ENCODE measurements at regions not wholly inside any gene's neighbourhood (a gene's known extent, or its start where the extent isn't known, plus 50 kb on each side); places are given as distances from the start of the nearest gene placed in this dataset.

DNA sequence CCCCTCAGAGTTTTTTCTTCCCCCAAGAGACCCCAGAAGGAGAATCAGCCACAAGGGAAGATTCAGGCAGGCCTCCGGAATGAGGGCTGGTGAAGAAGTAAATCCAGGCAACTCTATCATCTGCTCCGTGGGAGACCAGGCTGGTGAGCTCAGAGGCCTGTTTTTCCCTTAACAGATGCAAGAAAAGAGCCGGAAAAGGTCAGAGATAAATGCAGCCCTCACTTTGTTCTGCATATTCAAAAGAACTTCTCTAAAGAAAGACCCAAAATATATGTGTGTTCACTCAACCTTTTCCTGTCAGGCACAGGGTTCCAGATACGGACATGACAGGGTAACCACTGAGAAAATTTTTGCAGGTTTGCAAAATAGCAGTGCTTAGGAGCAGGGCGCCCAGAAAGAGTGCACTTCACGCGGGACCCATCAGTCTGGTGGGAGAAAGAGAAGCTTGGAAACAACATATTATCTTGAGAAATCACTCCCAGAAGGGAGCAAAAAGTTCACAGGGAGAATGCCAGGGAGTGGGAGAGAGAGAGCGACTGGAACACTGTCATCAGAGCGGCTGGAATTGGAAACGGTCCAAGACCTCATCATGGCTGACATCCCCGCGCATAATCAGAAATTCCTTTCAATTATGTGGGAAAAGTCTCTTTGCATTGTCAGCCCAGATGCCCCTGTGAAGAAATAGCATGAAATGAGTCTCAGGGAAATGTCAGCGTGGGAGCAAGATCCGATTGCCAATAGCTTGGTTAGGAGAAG lies 244.8 kb upstream of the SLC14A2 start:
- Histone ChIP-seq H3K36me3 (ENCODE audit: control insufficient read depth, insufficient read depth, low read length) (no peaks in the 10 kb centered on the region), H3K4me1 (ENCODE audit: control insufficient read depth, insufficient read depth, low read length) (peaks cover 13% of the 10 kb centered on the region), H3K9me3 (replicated peaks; ENCODE audit: control insufficient read depth, low read depth, low read length) (no peaks in the 10 kb centered on the region), H3K4me3 (ENCODE audit: low read length) (no peak overlapping the region), H3K27ac (ENCODE audit: low read length) (peak overlapping the region; percentile 54), H3K27me3 (ENCODE audit: control insufficient read depth, insufficient read depth, low read length) (no peaks in the 10 kb centered on the region)
- 45% methylated on average over 9 of the region's 14 CpGs for WGBS (ENCODE audit: insufficient coverage)
- peak; percentile 69 for DNase-seq

DNA sequence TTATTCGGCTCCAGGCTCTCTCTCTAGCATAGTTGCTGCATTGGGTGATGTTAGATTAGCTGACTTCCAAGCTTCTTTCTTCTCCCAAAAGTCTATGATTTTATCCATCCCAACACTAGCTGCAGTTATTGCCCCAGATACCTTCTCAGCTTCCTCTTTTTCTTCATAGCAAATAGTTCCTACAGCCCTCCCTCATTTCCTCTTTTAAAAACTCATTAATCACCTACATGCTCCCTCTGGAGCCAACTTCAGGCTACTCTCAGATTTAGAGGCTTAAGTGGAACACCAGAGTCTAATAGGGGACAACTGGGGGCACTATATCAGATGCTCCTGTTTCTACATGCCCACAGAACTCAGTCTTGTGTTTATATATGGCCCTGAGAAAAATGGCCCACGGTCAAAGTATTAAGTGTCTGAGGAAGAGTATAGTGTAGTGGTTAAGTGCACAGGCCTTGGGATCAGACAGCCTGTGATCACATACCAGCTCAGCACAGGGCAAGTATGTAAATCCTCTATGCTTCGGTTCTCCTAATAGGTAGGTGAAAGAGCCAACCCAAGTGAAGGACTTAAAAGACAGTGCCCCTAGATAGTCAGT lies 241.9 kb upstream of the SLC14A2 start:
- Histone ChIP-seq H3K9me3 (replicated peaks; ENCODE audit: control insufficient read depth, low read depth, low read length) (no peaks in the 10 kb centered on the region), H3K27me3 (ENCODE audit: control insufficient read depth, insufficient read depth, low read length) (no peaks in the 10 kb centered on the region), H3K4me3 (ENCODE audit: low read length) (no peak overlapping the region), H3K36me3 (ENCODE audit: control insufficient read depth, insufficient read depth, low read length) (no peaks in the 10 kb centered on the region), H3K27ac (ENCODE audit: low read length) (no peak overlapping the region), H3K4me1 (ENCODE audit: control insufficient read depth, insufficient read depth, low read length) (peaks cover 13% of the 10 kb centered on the region)
- 80% methylated on average over 1 of the region's 3 CpGs for WGBS (ENCODE audit: insufficient coverage)
- no peak for DNase-seq

DNA sequence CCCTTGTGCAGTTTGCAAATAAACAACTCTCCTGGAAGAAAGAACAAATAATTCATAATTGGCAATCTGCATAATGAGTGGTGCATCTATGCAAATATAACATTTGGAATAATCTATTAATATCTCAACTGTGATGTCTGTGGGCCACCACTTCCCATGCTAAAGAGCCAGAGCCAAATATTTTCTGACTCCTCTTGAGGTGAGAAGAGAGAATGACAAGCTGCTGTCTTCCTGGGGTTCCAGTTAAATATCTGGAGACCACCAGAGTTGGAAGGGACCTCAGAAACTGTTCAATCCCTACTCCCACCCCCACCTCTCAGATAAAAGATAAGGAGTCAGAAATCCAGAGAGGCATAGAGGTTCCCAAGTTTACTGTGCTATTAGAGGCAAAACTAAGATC lies 241.0 kb upstream of the SLC14A2 start:
- no peaks in the 10 kb centered on the region for H3K36me3 ChIP-seq (ENCODE audit: control insufficient read depth, insufficient read depth, low read length)
- H3K27me3 ChIP-seq (ENCODE audit: control insufficient read depth, insufficient read depth, low read length), result no peaks in the 10 kb centered on the region
- no peak overlapping the region for H3K4me3 ChIP-seq (ENCODE audit: low read length)
- H3K9me3 ChIP-seq (replicated peaks; ENCODE audit: control insufficient read depth, low read depth, low read length), result no peaks in the 10 kb centered on the region
- no peak overlapping the region for H3K27ac ChIP-seq (ENCODE audit: low read length)
- no peak for DNase-seq
- peaks cover 13% of the 10 kb centered on the region for H3K4me1 ChIP-seq (ENCODE audit: control insufficient read depth, insufficient read depth, low read length)

DNA sequence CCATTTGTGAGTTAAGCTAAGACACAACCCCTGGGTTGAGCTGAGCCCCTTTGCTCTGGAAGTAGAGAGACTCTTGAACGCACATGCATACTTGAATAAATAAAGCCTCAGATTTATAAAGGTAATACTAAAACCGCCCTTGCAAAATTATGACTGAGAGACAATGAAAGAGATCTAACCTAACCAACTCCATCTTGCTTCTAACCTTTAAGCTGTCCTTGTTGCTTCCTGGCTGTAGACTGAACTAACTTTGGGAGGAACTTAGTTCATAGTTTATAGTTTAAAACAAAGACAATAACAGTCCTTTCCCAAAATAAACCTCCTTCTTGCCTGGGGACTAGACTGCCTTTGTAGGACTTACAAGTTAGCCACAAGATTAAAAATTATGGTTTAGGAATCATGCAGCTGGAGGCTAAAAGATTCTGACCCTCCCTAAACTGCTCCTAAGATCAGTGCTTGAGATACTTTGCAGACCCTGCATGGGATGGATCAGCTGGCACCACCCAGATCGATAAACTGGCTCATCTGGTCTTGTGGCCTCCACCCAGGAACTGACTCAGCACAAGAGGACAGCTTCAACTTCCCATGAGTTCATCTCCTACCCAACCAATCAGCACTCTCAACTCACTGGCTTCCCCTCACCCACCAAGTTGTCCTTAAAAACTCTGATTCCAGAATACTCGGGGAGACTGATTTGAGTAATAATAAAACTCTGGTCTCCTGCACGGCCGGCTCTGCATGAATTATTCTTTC lies 240.2 kb upstream of the SLC14A2 start:
- Histone ChIP-seq H3K4me1 (ENCODE audit: control insufficient read depth, insufficient read depth, low read length) (peaks cover 11% of the 10 kb centered on the region), H3K4me3 (ENCODE audit: low read length) (no peak overlapping the region), H3K36me3 (ENCODE audit: control insufficient read depth, insufficient read depth, low read length) (no peaks in the 10 kb centered on the region), H3K27me3 (ENCODE audit: control insufficient read depth, insufficient read depth, low read length) (no peaks in the 10 kb centered on the region), H3K9me3 (replicated peaks; ENCODE audit: control insufficient read depth, low read depth, low read length) (no peaks in the 10 kb centered on the region), H3K27ac (ENCODE audit: low read length) (no peak overlapping the region)
- no peak for DNase-seq
- 70% methylated on average over 2 of the region's 6 CpGs for WGBS (ENCODE audit: insufficient coverage)

DNA sequence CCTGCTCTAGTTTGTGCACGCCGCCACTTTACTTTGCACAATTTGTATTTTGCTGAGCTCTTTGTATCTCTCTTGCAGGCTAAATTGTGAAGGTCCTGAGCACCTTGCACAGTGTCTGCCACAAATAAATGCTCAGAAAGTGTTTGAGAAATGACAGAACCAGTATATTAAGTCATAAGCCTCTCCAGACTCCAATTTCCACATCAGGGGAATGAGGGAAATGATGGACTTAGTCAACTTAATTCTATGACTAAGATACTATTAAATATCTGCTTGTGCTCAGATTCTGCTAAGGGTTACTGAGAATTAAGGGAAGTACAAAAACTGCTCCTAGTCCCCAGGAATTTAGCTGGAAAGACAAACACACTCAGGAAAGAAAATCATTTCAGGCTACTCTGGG lies 239.1 kb upstream of the SLC14A2 start:
- no peak overlapping the region for H3K27ac ChIP-seq (ENCODE audit: low read length)
- no peaks in the 10 kb centered on the region for H3K36me3 ChIP-seq (ENCODE audit: control insufficient read depth, insufficient read depth, low read length)
- WGBS (ENCODE audit: insufficient coverage), result no CpG with 5 or more reads among the region's 2 CpGs
- no peak overlapping the region for H3K4me3 ChIP-seq (ENCODE audit: low read length)
- H3K4me1 ChIP-seq (ENCODE audit: control insufficient read depth, insufficient read depth, low read length), result peaks cover 2% of the 10 kb centered on the region
- H3K9me3 ChIP-seq (replicated peaks; ENCODE audit: control insufficient read depth, low read depth, low read length), result no peaks in the 10 kb centered on the region
- DNase-seq, result no peak
- H3K27me3 ChIP-seq (ENCODE audit: control insufficient read depth, insufficient read depth, low read length), result no peaks in the 10 kb centered on the region

DNA sequence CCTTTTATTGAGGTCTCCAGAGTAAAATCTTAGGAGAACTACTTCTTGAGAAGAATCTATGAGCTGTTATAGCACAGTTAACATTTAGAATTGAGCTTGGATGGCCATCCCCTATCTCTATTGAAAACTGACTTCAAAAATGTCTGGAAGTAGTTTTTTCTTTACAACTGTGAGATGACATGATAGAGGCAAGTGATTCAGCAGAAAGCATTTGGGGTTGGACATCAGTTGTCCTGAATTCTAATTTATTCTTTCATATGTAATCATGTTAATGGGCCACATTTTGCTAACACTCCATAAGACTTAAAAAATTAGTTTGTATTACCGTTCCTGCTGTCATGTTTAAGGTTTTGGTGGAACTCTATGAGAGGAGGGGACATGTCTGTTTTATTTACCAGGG lies 237.0 kb upstream of the SLC14A2 start:
- DNase-seq, result no peak
- H3K4me1 ChIP-seq (ENCODE audit: control insufficient read depth, insufficient read depth, low read length), result peaks cover 2% of the 10 kb centered on the region
- WGBS (ENCODE audit: insufficient coverage), result no CpG with 5 or more reads among the region's 1 CpG
- H3K9me3 ChIP-seq (replicated peaks; ENCODE audit: control insufficient read depth, low read depth, low read length), result no peaks in the 10 kb centered on the region
- H3K27ac ChIP-seq (ENCODE audit: low read length), result no peak overlapping the region
- H3K36me3 ChIP-seq (ENCODE audit: control insufficient read depth, insufficient read depth, low read length), result no peaks in the 10 kb centered on the region
- H3K27me3 ChIP-seq (ENCODE audit: control insufficient read depth, insufficient read depth, low read length), result no peaks in the 10 kb centered on the region
- no peak overlapping the region for H3K4me3 ChIP-seq (ENCODE audit: low read length)

DNA sequence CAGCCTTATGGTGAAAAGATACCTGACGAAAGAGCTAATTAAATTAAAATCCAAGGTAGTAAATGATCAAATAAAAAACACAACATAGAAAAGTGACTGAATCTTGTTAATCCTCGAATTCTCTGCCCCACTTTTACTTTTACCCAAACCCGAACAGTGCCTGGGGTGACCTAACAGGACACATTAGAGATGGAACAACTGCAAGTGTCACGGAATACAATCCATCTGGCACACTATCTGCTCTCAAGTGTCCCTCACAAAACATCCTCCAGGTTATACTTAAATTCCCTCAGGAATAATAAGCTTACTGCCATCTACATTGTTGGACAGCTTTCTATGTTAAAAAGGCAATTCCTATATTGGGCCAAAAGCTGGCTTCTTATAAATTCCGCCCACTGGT lies 236.3 kb upstream of the SLC14A2 start:
- Histone ChIP-seq H3K4me3 (ENCODE audit: low read length) (no peak overlapping the region), H3K27ac (ENCODE audit: low read length) (no peak overlapping the region), H3K27me3 (ENCODE audit: control insufficient read depth, insufficient read depth, low read length) (no peaks in the 10 kb centered on the region), H3K4me1 (ENCODE audit: control insufficient read depth, insufficient read depth, low read length) (peaks cover 2% of the 10 kb centered on the region), H3K36me3 (ENCODE audit: control insufficient read depth, insufficient read depth, low read length) (no peaks in the 10 kb centered on the region), H3K9me3 (replicated peaks; ENCODE audit: control insufficient read depth, low read depth, low read length) (no peaks in the 10 kb centered on the region)
- no peak for DNase-seq
- 80% methylated on average over 3 of the region's 5 CpGs for WGBS (ENCODE audit: insufficient coverage)

DNA sequence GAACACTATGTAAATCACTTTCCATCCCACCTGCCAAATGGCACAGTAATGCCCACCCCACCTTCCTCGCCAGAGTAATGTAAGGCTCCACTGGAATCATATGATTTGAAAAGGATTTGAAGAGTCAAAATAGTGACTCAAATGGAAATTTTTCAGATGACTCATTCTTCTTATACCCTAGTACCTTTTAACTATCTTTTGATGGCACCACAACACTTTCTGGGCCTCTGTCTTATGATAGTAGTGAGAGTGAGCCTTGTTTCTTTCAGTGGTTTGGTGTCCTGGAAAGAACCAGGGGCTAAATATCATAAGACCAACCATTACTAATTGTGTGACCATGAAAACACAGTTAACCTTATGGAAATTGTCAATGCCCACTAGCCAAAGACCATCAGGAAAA lies 235.4 kb upstream of the SLC14A2 start:
- no peaks in the 10 kb centered on the region for H3K9me3 ChIP-seq (replicated peaks; ENCODE audit: control insufficient read depth, low read depth, low read length)
- H3K4me3 ChIP-seq (ENCODE audit: low read length), result no peak overlapping the region
- no peak overlapping the region for H3K27ac ChIP-seq (ENCODE audit: low read length)
- no peaks in the 10 kb centered on the region for H3K36me3 ChIP-seq (ENCODE audit: control insufficient read depth, insufficient read depth, low read length)
- H3K4me1 ChIP-seq (ENCODE audit: control insufficient read depth, insufficient read depth, low read length), result peaks cover 10% of the 10 kb centered on the region
- WGBS (ENCODE audit: insufficient coverage), result no CpG with 5 or more reads among the region's 1 CpG
- H3K27me3 ChIP-seq (ENCODE audit: control insufficient read depth, insufficient read depth, low read length), result no peaks in the 10 kb centered on the region
- no peak for DNase-seq

DNA sequence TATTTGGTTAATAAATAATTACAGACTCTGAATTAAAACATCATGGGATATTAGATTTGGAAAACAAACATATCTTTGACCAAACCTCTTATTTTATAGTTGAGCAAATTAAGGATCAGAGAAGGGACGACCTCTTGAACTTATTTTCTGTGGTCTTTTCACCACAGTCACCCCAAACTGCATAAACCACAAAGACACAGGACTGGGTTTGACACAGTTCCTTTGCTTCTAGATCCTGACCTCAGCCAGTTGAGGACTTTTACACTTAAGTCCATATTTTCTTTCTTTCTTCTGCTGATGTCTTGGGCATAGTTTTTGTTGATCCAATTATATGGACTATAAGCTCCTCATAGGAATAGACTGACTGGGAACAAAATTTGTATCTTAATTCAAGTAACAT lies 234.0 kb upstream of the SLC14A2 start:
- H3K27me3 ChIP-seq (ENCODE audit: control insufficient read depth, insufficient read depth, low read length), result no peaks in the 10 kb centered on the region
- DNase-seq, result no peak
- no peaks in the 10 kb centered on the region for H3K36me3 ChIP-seq (ENCODE audit: control insufficient read depth, insufficient read depth, low read length)
- H3K4me1 ChIP-seq (ENCODE audit: control insufficient read depth, insufficient read depth, low read length), result peaks cover 14% of the 10 kb centered on the region
- no peak overlapping the region for H3K27ac ChIP-seq (ENCODE audit: low read length)
- WGBS (ENCODE audit: insufficient coverage), result 100% methylated on average over 1 of the region's 1 CpG
- H3K4me3 ChIP-seq (ENCODE audit: low read length), result no peak overlapping the region
- no peaks in the 10 kb centered on the region for H3K9me3 ChIP-seq (replicated peaks; ENCODE audit: control insufficient read depth, low read depth, low read length)

DNA sequence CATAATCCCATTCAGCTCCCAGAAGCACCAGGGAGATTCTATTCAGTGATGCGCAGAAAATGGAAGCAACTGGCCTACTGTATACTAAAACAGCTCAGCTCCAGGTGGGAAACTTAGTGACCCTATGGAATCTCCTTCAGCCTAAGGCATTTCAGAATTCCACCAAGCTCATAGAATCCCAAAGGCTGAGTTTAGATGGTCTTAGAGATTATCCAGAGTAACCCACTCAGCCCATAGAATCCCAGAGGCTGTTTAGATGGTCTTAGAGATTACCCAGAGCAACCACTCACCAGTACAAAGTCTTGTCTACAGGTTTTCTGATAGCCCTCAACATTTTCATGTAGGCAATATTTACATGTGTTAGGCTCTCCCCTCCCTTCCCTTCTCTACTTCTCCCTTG lies 232.0 kb upstream of the SLC14A2 start:
- Histone ChIP-seq H3K4me3 (ENCODE audit: low read length) (no peak overlapping the region), H3K27ac (ENCODE audit: low read length) (no peak overlapping the region), H3K4me1 (ENCODE audit: control insufficient read depth, insufficient read depth, low read length) (peaks cover 19% of the 10 kb centered on the region), H3K9me3 (replicated peaks; ENCODE audit: control insufficient read depth, low read depth, low read length) (no peaks in the 10 kb centered on the region), H3K27me3 (ENCODE audit: control insufficient read depth, insufficient read depth, low read length) (no peaks in the 10 kb centered on the region), H3K36me3 (ENCODE audit: control insufficient read depth, insufficient read depth, low read length) (no peaks in the 10 kb centered on the region)
- WGBS (ENCODE audit: insufficient coverage), result no CpG with 5 or more reads among the region's 1 CpG
- DNase-seq, result no peak
